Endodermal cell (in vitro differentiated cells): ENCODE measurements at regions not wholly inside any gene's neighbourhood (a gene's known extent, or its start where the extent isn't known, plus 50 kb on each side); places are given as distances from the start of the nearest gene placed in this dataset.

Experiments
- DNase-seq: peaks from one replicate; pipeline ENCODE4 v3.0.0-alpha.2; 2017
- H3K27ac ChIP-seq: 2 replicates; pipeline ENCODE4 v1.5.1; 2013; ENCODE audit warnings: mild to moderate bottlenecking, low read depth, low read length, moderate library complexity
- H3K27me3 ChIP-seq: 2 replicates; pipeline ENCODE4 v1.6.1; 2013; ENCODE audit warnings: mild to moderate bottlenecking, low read length, moderate library complexity; ENCODE audit not compliant: insufficient read depth, control insufficient read depth, poor library complexity, severe bottlenecking
- H3K36me3 ChIP-seq: 2 replicates; pipeline ENCODE4 v1.7.0; 2013; ENCODE audit warnings: mild to moderate bottlenecking, low read length, moderate library complexity; ENCODE audit not compliant: control insufficient read depth, insufficient read depth
- H3K4me1 ChIP-seq: one replicate; pipeline ENCODE4 v1.7.0; 2013; ENCODE audit warnings: low read length; ENCODE audit not compliant: control insufficient read depth, insufficient read depth
- H3K4me3 ChIP-seq: 2 replicates; pipeline ENCODE4 v1.5.1; 2013; ENCODE audit warnings: mild to moderate bottlenecking, low read length, moderate library complexity
- H3K9ac ChIP-seq: 2 replicates; pipeline ENCODE4 v1.6.1; 2013; ENCODE audit warnings: mild to moderate bottlenecking, low read length, moderate library complexity; ENCODE audit not compliant: poor library complexity, severe bottlenecking; ENCODE audit errors: extremely low read depth
- H3K9me3 ChIP-seq: 2 replicates; pipeline ENCODE4 v1.6.1; 2013; ENCODE audit warnings: mild to moderate bottlenecking, low read length, moderate library complexity; ENCODE audit not compliant: control insufficient read depth
- H3K27ac Mint-ChIP-seq: 2 replicates; pipeline ENCODE4 v1.8.0; 2020; ENCODE audit warnings: mixed read lengths
- H3K27me3 Mint-ChIP-seq: 2 replicates; pipeline ENCODE4 v1.8.0; 2021; ENCODE audit warnings: mild to moderate bottlenecking, mixed read lengths; ENCODE audit not compliant: insufficient read depth
- H3K36me3 Mint-ChIP-seq: 2 replicates; pipeline ENCODE4 v1.8.0; 2020; ENCODE audit warnings: low read depth, mixed read lengths
- H3K4me1 Mint-ChIP-seq: 2 replicates; pipeline ENCODE4 v1.8.0; 2020; ENCODE audit warnings: mixed read lengths
- H3K4me3 Mint-ChIP-seq: 2 replicates; pipeline ENCODE4 v1.8.0; 2020; ENCODE audit warnings: mild to moderate bottlenecking, moderate library complexity, mixed read lengths
- H3K9me3 Mint-ChIP-seq: 2 replicates; pipeline ENCODE4 v1.8.0; 2020; ENCODE audit warnings: mild to moderate bottlenecking, mixed read lengths
- CTCF ChIP-seq: fragments of 200-600 bp; sonication (generic); conservative IDR thresholded peaks from 2 replicates; pipeline ENCODE4 v1.5.0; 2021; ENCODE audit warnings: antibody characterized with exemption, mild to moderate bottlenecking
- WGBS, 2 experiments: methylation state at CpG; one replicate each; pipeline versions ENCODE4 v1.1.5 to v1.1.7; 2013; ENCODE audit warnings: missing lambda C conversion rate in 2 of 2, mixed read lengths in 1 of 2; ENCODE audit not compliant: insufficient coverage in 1 of 2, insufficient read length in 1 of 2; 5-methylcytosine and 5-hydroxymethylcytosine counted together

DNA sequence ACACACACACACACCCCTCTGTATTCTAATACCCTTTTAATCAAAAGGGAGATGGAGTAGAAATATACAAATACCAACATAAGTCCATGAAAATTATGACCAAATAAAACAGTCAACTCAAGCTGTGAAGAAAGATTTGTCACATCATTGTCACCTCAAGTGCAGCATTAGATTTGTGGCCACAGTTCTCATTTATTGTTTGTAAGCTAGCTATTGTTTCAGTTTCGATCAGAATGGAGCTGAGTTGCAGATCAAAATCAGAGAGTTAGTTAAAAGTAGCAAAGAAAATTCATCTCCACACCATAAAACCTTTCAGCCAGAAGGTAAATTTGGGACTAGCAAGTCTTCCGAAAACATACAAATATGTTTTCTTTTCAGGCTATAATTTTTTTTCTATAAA, 267.7 kb upstream of the LMCD1 start:
- no peak for TF ChIP-seq CTCF
- Histone ChIP-seq H3K9me3 (no peaks in the 10 kb centered on the region), H3K27ac (no peak overlapping the region), H3K4me1 (no peaks in the 10 kb centered on the region), H3K9ac (no peak overlapping the region), H3K4me3 (no peak overlapping the region), H3K36me3 (no peaks in the 10 kb centered on the region), H3K27me3 (no peaks in the 10 kb centered on the region)
- 97 to 100% methylated on average over 2 of the region's 2 CpGs for WGBS, 2 experiments
- Mint-ChIP-seq H3K36me3 (no peaks in the 10 kb centered on the region), H3K4me3 (no peak overlapping the region), H3K27ac (no peak overlapping the region), H3K27me3 (no peaks in the 10 kb centered on the region), H3K9me3 (no peaks in the 10 kb centered on the region), H3K4me1 (peaks cover 16% of the 10 kb centered on the region)
- DNase-seq: no peak

GRCh38 chr3:8236264-8236663, 265.4 kb upstream of the LMCD1 start:
- Mint-ChIP-seq H3K4me1 (peaks cover 22% of the 10 kb centered on the region), H3K27ac (no peak overlapping the region), H3K4me3 (no peak overlapping the region), H3K36me3 (no peaks in the 10 kb centered on the region), H3K27me3 (no peaks in the 10 kb centered on the region), H3K9me3 (no peaks in the 10 kb centered on the region)
- no peaks in the 10 kb centered on the region for H3K4me1 ChIP-seq
- no peaks in the 10 kb centered on the region for H3K9me3 ChIP-seq
- no peaks in the 10 kb centered on the region for H3K36me3 ChIP-seq
- H3K27ac ChIP-seq: no peak overlapping the region
- H3K9ac ChIP-seq: no peak overlapping the region
- no peak overlapping the region for H3K4me3 ChIP-seq
- no peak for TF ChIP-seq CTCF
- no peak for DNase-seq
- 93% methylated on average over 3 of the region's 3 CpGs; no CpG with 5 or more reads in 1 of the 2 experiments for WGBS, 2 experiments
- H3K27me3 ChIP-seq: no peaks in the 10 kb centered on the region

- no peak for TF ChIP-seq CTCF
- Histone ChIP-seq H3K27ac (no peak overlapping the region), H3K9ac (no peak overlapping the region), H3K4me1 (no peaks in the 10 kb centered on the region), H3K27me3 (no peaks in the 10 kb centered on the region), H3K36me3 (no peaks in the 10 kb centered on the region), H3K9me3 (peaks cover 9% of the 10 kb centered on the region), H3K4me3 (no peak overlapping the region)
- H3K36me3 Mint-ChIP-seq: no peaks in the 10 kb centered on the region
- 96 to 100% methylated on average over 1 to 5 of the region's 5 CpGs for WGBS, 2 experiments
- H3K9me3 Mint-ChIP-seq: peaks cover 6% of the 10 kb centered on the region
- no peaks in the 10 kb centered on the region for H3K27me3 Mint-ChIP-seq
- H3K27ac Mint-ChIP-seq: no peak overlapping the region
- no peak for DNase-seq
- no peak overlapping the region for H3K4me3 Mint-ChIP-seq
- H3K4me1 Mint-ChIP-seq: peaks cover 22% of the 10 kb centered on the region
These were observed 263.7 kb upstream of the LMCD1 start for GRCh38 chr3:8237893-8238292.
